Endothelial cell of umbilical vein (primary cell): ENCODE measurements at regions not wholly inside any gene's neighbourhood (a gene's known extent, or its start where the extent isn't known, plus 50 kb on each side); places are given as distances from the start of the nearest gene placed in this dataset.

ENCODE experiments used
- BruUV-seq: library from RNA; stranded (reverse); fragments of 400-500 nt; replicated peaks from 2 replicates; lab custom pipeline; 2021; lab: Mats Ljungman, UMichigan
- CTCF ChIA-PET: fragments of 300-600, 350-600 bp; sonication (Branson Sonifier 250); formaldehyde crosslinking; loops from one replicate; lab custom pipeline; 2021; ENCODE audit warnings: antibody characterized with exemption, inconsistent platforms; lab: Charles Lee
- POLR2A ChIA-PET: fragments of 300-600, 350-600 bp; sonication (Branson Sonifier 250); formaldehyde crosslinking; loops from one replicate; lab custom pipeline; 2021; ENCODE audit warnings: antibody characterized with exemption, inconsistent platforms; lab: Charles Lee
- DNase-seq: peaks from one replicate; pipeline ENCODE4 v3.0.0-alpha.2; 2011; ENCODE audit warnings: low read depth, low spot score
- FAIRE-seq: peaks from 2 replicates; lab custom pipeline; 2011; peaks lifted over from hg19 to GRCh38; lab: Jason Lieb, UNC
- H2AFZ ChIP-seq: 2 replicates; pipeline ENCODE4 v1.6.0; 2012; ENCODE audit warnings: low read depth, low read length, control low read depth, inconsistent platforms
- H3K27ac ChIP-seq: 2 replicates; pipeline ENCODE4 v1.5.1; 2011; ENCODE audit warnings: low read depth, mild to moderate bottlenecking, control low read depth, low read length, moderate library complexity; ENCODE audit not compliant: insufficient read depth
- H3K27me3 ChIP-seq, 2 experiments: 2 replicates each; pipeline versions ENCODE4 v1.6.0 to v1.6.1; 2011; ENCODE audit warnings: low read length in 2 of 2, mixed read lengths in 1 of 2; ENCODE audit not compliant: control insufficient read depth in 2 of 2, insufficient read depth in 2 of 2
- H3K36me3 ChIP-seq, 2 experiments: 2 replicates in 1 of 2; 3 replicates in 1 of 2; pipeline ENCODE4 v1.5.1; 2011; ENCODE audit warnings: low read length in 2 of 2, mild to moderate bottlenecking in 1 of 2, moderate library complexity in 1 of 2; ENCODE audit not compliant: control insufficient read depth in 2 of 2, insufficient read depth in 2 of 2; ENCODE audit errors: extremely low read depth in 1 of 2
- H3K4me1 ChIP-seq: 3 replicates; pipeline ENCODE4 v1.5.1; 2011; ENCODE audit warnings: mild to moderate bottlenecking, low read length; ENCODE audit not compliant: control insufficient read depth, insufficient read depth; ENCODE audit errors: extremely low read depth
- H3K4me2 ChIP-seq: 2 replicates; pipeline ENCODE4 v1.6.1; 2011; ENCODE audit warnings: low read length, control low read depth, mixed read lengths; ENCODE audit not compliant: insufficient read depth
- H3K4me3 ChIP-seq, 3 experiments: fragments of 200-600 bp in 1 of 3; sonication (generic), shearing (Covaris generic) in 1 of 3; replicated peaks in 1 of 3; 2 replicates each; pipeline ENCODE4 v1.5.1; 2011 to 2016; ENCODE audit warnings: control low read depth in 3 of 3, low read length in 3 of 3, mild to moderate bottlenecking in 2 of 3, inconsistent platforms in 1 of 3, low read depth in 1 of 3, moderate library complexity in 1 of 3; ENCODE audit not compliant: insufficient read depth in 1 of 3
- H3K79me2 ChIP-seq: 2 replicates; pipeline ENCODE4 v1.6.0; 2012; ENCODE audit warnings: low read length, inconsistent platforms; ENCODE audit not compliant: control insufficient read depth, insufficient read depth
- H3K9ac ChIP-seq: replicated peaks from 2 replicates; pipeline ENCODE3; 2011; ENCODE audit warnings: low read length, control low read depth; ENCODE audit not compliant: insufficient read depth; ENCODE audit errors: extremely low read depth
- H3K9me1 ChIP-seq: replicated peaks from 3 replicates; pipeline ENCODE4 v1.6.0; 2011; ENCODE audit warnings: mild to moderate bottlenecking, low read length; ENCODE audit not compliant: control insufficient read depth, insufficient read depth; ENCODE audit errors: extremely low read depth
- H3K9me3 ChIP-seq: replicated peaks from 2 replicates; pipeline ENCODE4 v1.5.1; 2012; ENCODE audit warnings: low read length, inconsistent platforms; ENCODE audit not compliant: control insufficient read depth, insufficient read depth
- H4K20me1 ChIP-seq: replicated peaks from 2 replicates; pipeline ENCODE3; 2011; ENCODE audit warnings: mild to moderate bottlenecking, low read length; ENCODE audit not compliant: control insufficient read depth, insufficient read depth; ENCODE audit errors: extremely low read depth
- CTCF ChIP-seq, 2 donors: IDR thresholded peaks; 1 replicate in 1 of 2; 2 replicates in 1 of 2; pipeline ENCODE4 v1.5.1; 2011; ENCODE audit warnings: low read length in 2 of 2, mild to moderate bottlenecking in 2 of 2, moderate library complexity in 2 of 2, control low read depth in 1 of 2, inconsistent platforms in 1 of 2, low read depth in 1 of 2; ENCODE audit not compliant: insufficient read depth in 1 of 2; ENCODE audit errors: extremely low read depth in 1 of 2
- EZH2 ChIP-seq: IDR thresholded peaks from 2 replicates; pipeline ENCODE4 v1.6.1; 2012; ENCODE audit warnings: borderline replicate concordance, low read depth, mild to moderate bottlenecking, moderate library complexity, low read length, inconsistent platforms; ENCODE audit not compliant: severe bottlenecking
- FOS ChIP-seq: IDR thresholded peaks from 2 replicates; pipeline ENCODE4 v1.6.1; 2011; ENCODE audit warnings: mild to moderate bottlenecking, low read length, moderate library complexity, borderline replicate concordance; ENCODE audit not compliant: insufficient read depth
- GATA2 ChIP-seq: IDR thresholded peaks from 2 replicates; pipeline ENCODE4 v1.7.0; 2011; ENCODE audit warnings: low read depth, mild to moderate bottlenecking, moderate library complexity, mixed read lengths, low read length; ENCODE audit not compliant: insufficient read length, insufficient read depth
- JUN ChIP-seq: IDR thresholded peaks from 2 replicates; pipeline ENCODE4 v1.6.1; 2011; ENCODE audit warnings: borderline replicate concordance, low read depth; ENCODE audit not compliant: insufficient read length, insufficient read depth
- MAX ChIP-seq: IDR thresholded peaks from 2 replicates; pipeline ENCODE4 v1.6.1; 2011; ENCODE audit not compliant: insufficient read depth, insufficient read length
- MYC ChIP-seq: IDR thresholded peaks from one replicate; pipeline ENCODE4 v1.6.1; 2011; ENCODE audit warnings: mild to moderate bottlenecking, low read depth, low read length
- POLR2A ChIP-seq: IDR thresholded peaks from 2 replicates; pipeline ENCODE4 v1.6.1; 2012; ENCODE audit warnings: low read depth, mild to moderate bottlenecking, control low read depth, low read length
- POLR2AphosphoS5 ChIP-seq: IDR thresholded peaks from 2 replicates; pipeline ENCODE4 v1.6.1; 2012; ENCODE audit warnings: low read depth, mild to moderate bottlenecking, control low read depth, low read length, moderate library complexity; ENCODE audit not compliant: insufficient read depth
- dilution Hi-C: fragments of 300-500 bp; cut with MboI; formaldehyde crosslinking; loops from one replicate; pipeline ENCODE4 v1.15.0; 2019; ENCODE audit warnings: low sequenced_read_pairs; ENCODE audit not compliant: extremely low pct_ligation_motif_present
- intact Hi-C: fragments of 100-400 bp; cut with micrococcal nuclease; formaldehyde crosslinking; loops from one replicate; pipeline ENCODE4 v1.10.0; 2022

DNA sequence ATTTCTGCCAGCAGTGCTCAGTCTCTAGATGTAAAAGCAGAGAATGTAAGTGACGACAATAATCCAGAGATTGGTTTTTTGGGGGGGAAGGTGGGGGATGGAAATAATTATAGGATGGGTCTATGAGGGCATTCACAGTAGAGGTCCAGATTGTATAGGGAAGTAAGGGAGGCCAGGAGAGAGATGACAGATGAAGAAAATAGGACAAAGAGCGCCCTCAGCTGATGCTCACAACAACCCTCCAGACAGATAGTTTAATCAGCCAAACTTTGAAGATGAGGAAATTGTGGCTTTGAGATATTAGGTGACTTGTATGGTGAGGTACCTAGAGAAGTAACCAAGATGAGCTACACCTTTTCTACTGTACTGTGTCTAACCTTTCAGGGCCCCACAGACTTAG, 137.9 kb downstream of the MAGEB17 start:
- Histone ChIP-seq H2AFZ (no peak overlapping the region), H3K9ac (no peak overlapping the region), H3K9me3 (no peaks in the 10 kb centered on the region), H3K9me1 (no peaks in the 10 kb centered on the region), H3K27me3 (no peaks in the 10 kb centered on the region), H3K79me2 (no peaks in the 10 kb centered on the region), H4K20me1 (no peaks in the 10 kb centered on the region), H3K4me1 (no peaks in the 10 kb centered on the region), H3K27ac (no peak overlapping the region), H3K4me3 (no peak overlapping the region), H3K4me2 (no peak overlapping the region), H3K36me3 (no peaks in the 10 kb centered on the region)
- CTCF ChIA-PET, result interaction anchor here (0.7 kb wide), 1 partner anchor 455 kb away, joined by 3 read pairs; no protein-coding TSS in a partner anchor
- intact Hi-C loops (no loop called here), dilution Hi-C loops (no loop called here)
- BruUV-seq, result no TSS peak
- TF ChIP-seq POLR2A (no peak), POLR2AphosphoS5 (no peak), JUN (no peak), MYC (no peak), CTCF (IDR thresholded peaks at IDR 0.05; ENCODE audit: extremely low read depth in 1 of 2, insufficient read depth in 1 of 2, low read depth in 1 of 2, low read length in 2 of 2) (no peak), EZH2 (no peak), GATA2 (no peak), MAX (no peak), FOS (no peak)
- FAIRE-seq (no peak), DNase-seq (no peak)
- POLR2A ChIA-PET, result no interaction called here
